ENCODE measurements at regions not wholly inside any gene's neighbourhood (a gene's known extent, or its start where the extent isn't known, plus 50 kb on each side); places are given as distances from the start of the nearest gene placed in this dataset.

- no peak overlapping the region for H3K4me3 ChIP-seq
- H3K36me3 ChIP-seq = no peaks in the 10 kb centered on the region
- TF ChIP-seq POLR2AphosphoS5 (IDR thresholded peaks at IDR 0.05; ENCODE audit: insufficient read depth in 1 of 2, low read depth in 1 of 2) = no peak
- no peak for TF ChIP-seq CTCF (IDR thresholded peaks at IDR 0.05)
- TF ChIP-seq POLR2A (IDR thresholded peaks at IDR 0.05) = no peak
- no peaks in the 10 kb centered on the region for H3K9me3 ChIP-seq
- no peaks in the 10 kb centered on the region for H3K27me3 ChIP-seq
- intact Hi-C loops (cut with DNase I) = no loop called here
- DNase-seq (ENCODE audit: extremely low spot score in 2 of 2) = no peak
- peaks cover 22% of the 10 kb centered on the region for H3K4me1 ChIP-seq
- H3K27ac ChIP-seq = no peak overlapping the region
Measured at GRCh38 chr22:42190274-42190673, 59.7 kb upstream of the CYP2D6 start.

- no peak for DNase-seq (ENCODE audit: extremely low spot score in 2 of 2)
- Histone ChIP-seq H3K9me3 (no peaks in the 10 kb centered on the region), H3K4me1 (peaks cover 22% of the 10 kb centered on the region), H3K36me3 (no peaks in the 10 kb centered on the region), H3K4me3 (no peak overlapping the region), H3K27ac (no peak overlapping the region), H3K27me3 (no peaks in the 10 kb centered on the region)
- TF ChIP-seq CTCF (IDR thresholded peaks at IDR 0.05) (no peak), POLR2AphosphoS5 (IDR thresholded peaks at IDR 0.05; ENCODE audit: insufficient read depth in 1 of 2, low read depth in 1 of 2) (no peak), POLR2A (IDR thresholded peaks at IDR 0.05) (no peak)
- intact Hi-C loops (cut with DNase I) = no loop called here
Measured at GRCh38 chr22:42189761-42190160, 59.2 kb upstream of the CYP2D6 start.

GRCh38 chr22:42188808-42189447 lies 58.3 kb upstream of the CYP2D6 start:
- TF ChIP-seq POLR2A (IDR thresholded peaks at IDR 0.05) = no peak
- TF ChIP-seq POLR2AphosphoS5 (IDR thresholded peaks at IDR 0.05; ENCODE audit: insufficient read depth in 1 of 2, low read depth in 1 of 2) = no peak
- TF ChIP-seq CTCF (IDR thresholded peaks at IDR 0.05) = no peak
- Histone ChIP-seq H3K36me3 (no peaks in the 10 kb centered on the region), H3K27ac (no peak overlapping the region), H3K9me3 (no peaks in the 10 kb centered on the region), H3K27me3 (no peaks in the 10 kb centered on the region), H3K4me1 (peaks cover 24% of the 10 kb centered on the region), H3K4me3 (no peak overlapping the region)
- DNase-seq (ENCODE audit: extremely low spot score in 2 of 2) = no peak
- intact Hi-C loops (cut with DNase I) = no loop called here

- peaks cover 24% of the 10 kb centered on the region for H3K4me1 ChIP-seq
- no peak for TF ChIP-seq POLR2AphosphoS5 (IDR thresholded peaks at IDR 0.05; ENCODE audit: insufficient read depth in 1 of 2, low read depth in 1 of 2)
- TF ChIP-seq CTCF (IDR thresholded peaks at IDR 0.05) = no peak
- no peak for TF ChIP-seq POLR2A (IDR thresholded peaks at IDR 0.05)
Measured at GRCh38 chr22:42187646-42188045, 57.0 kb upstream of the CYP2D6 start.

GRCh38 chr22:42185915-42186439 lies 55.4 kb upstream of the CYP2D6 start:
- H3K27me3 ChIP-seq = no peaks in the 10 kb centered on the region
- no peak overlapping the region for H3K4me3 ChIP-seq
- TF ChIP-seq POLR2AphosphoS5 (IDR thresholded peaks at IDR 0.05; ENCODE audit: insufficient read depth in 1 of 2, low read depth in 1 of 2) (no peak), POLR2A (IDR thresholded peaks at IDR 0.05) (no peak), CTCF (IDR thresholded peaks at IDR 0.05) (no peak)
- H3K4me1 ChIP-seq = peaks cover 36% of the 10 kb centered on the region
- no peak for DNase-seq (ENCODE audit: extremely low spot score in 2 of 2)
- intact Hi-C loops (cut with DNase I) = no loop called here
- no peaks in the 10 kb centered on the region for H3K9me3 ChIP-seq
- H3K27ac ChIP-seq = no peak overlapping the region
- no peaks in the 10 kb centered on the region for H3K36me3 ChIP-seq

More at GRCh38 chr22:42187646-42188045, 57.0 kb upstream of the CYP2D6 start:
- H3K9me3 ChIP-seq = no peaks in the 10 kb centered on the region
- DNase-seq (ENCODE audit: extremely low spot score in 2 of 2) = no peak
- intact Hi-C loops (cut with DNase I) = no loop called here
- no peak overlapping the region for H3K4me3 ChIP-seq
- no peak overlapping the region for H3K27ac ChIP-seq
- no peaks in the 10 kb centered on the region for H3K27me3 ChIP-seq
- H3K36me3 ChIP-seq = no peaks in the 10 kb centered on the region

All from vagina (tissue), 2 donors.